DMS79 treated with DMSO at 0.1 percent for 48 hours (cell line): ENCODE measurements at regions not wholly inside any gene's neighbourhood (a gene's known extent, or its start where the extent isn't known, plus 50 kb on each side); places are given as distances from the start of the nearest gene placed in this dataset.
"Not testable (repeated sequence)": the region's sequence is repeated elsewhere in the genome, so short reads cannot be mapped to it uniquely, and the experiment has no call there.

Experiments
- DNase-seq: peaks from one replicate; lab custom pipeline; 2025; lab: John Stamatoyannopoulos, UW

GRCh38 chr2:34294961-34295360, 695.9 kb upstream of the FAM98A start:
- DNase-seq, result no peak

DNA sequence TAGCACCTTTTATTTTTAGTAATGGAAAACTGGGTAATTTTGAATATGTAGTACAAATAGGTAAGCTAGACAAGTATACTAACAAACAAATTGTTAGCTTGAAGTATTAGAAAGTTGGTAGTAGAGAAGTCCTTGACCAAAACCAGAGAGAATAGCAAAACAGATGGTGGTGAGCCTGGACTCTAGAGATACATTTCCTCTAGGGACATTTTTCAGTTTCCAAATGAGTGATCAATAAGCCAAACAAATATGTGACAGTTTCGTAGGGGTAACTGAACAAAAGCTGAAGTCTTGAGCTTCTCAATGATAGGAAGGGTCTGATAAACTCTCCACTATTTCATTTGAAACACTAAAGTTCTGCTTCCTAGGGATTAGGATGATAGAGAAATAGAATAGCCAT, 692.0 kb upstream of the FAM98A start:
- no peak for DNase-seq

- no peak for DNase-seq
Measured at GRCh38 chr2:34288016-34288415, 688.9 kb upstream of the FAM98A start.

- DNase-seq, result no peak
Measured at GRCh38 chr2:34280606-34281005, 681.5 kb upstream of the FAM98A start.

GRCh38 chr2:34266908-34267697, 668.0 kb upstream of the FAM98A start:
- DNase-seq, result no peak

GRCh38 chr2:34261701-34262100, 662.6 kb upstream of the FAM98A start:
- no peak for DNase-seq

DNA sequence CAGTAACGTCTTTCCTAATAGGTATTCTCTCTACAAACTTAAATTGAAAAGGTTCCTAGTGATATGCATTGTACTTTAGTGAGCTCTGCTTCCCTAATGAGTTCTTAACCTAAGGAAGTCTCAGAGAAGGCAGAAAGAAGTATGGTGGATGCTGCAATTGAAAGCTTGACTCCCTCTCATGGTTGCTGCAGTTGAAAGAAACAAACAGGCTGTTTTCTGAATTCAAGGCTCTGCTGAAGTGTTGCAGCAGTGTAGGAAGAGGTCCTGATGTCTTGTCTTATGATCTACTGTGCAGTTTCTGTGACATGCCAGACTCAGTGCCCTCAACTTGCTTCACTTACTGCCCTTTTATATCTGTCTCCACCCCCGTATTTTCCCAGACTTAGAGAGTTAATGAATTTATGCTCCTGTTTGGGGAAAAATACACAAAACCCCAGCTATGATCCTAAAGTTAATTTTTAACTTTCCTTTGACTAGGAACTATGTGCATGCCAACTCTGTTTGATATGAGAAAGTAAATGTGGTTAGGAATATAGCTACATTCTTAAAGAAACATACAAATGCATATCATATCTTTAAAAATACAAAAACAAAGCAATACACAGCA, 655.3 kb upstream of the FAM98A start:
- no peak for DNase-seq

DNA sequence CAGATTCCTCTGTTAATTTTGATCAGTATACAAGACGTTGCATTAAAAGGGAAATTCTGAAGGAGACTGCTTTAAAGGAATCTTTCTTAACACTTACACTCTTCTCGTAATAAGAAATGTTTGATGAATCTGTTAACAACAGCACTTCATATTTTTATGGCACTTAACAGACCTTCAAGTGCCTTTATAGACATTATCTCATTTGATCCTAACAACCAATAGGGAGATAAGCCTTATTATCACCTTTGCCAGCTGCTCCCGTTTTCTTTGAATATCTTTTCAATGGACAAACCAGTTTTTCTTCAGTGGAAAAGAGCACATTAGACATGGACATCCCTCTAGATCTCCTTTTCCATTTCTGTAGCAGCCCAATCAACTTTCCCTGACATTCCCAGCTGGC, 653.0 kb upstream of the FAM98A start:
- DNase-seq, result no peak

DNA sequence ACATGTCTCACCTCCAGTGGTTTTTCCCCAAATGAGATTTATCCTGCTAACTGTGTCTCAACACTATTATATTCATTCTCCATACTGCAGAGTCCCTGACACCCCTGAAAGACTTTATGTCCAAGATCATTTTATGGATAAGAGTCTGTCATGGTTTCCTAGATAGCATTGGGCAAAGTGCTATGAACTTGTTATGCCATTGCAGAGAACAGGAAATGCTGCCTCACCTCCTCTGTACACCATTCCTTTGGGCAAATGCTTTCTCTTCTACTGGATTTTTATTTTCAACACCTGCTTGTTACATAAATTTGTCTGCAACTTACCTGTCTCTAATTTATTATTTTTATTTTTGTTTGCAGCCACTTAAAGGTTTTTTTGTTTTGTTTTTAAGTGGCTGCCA, 652.5 kb upstream of the FAM98A start:
- no peak for DNase-seq

- DNase-seq, result no peak
Measured at GRCh38 chr2:34244195-34244594, 645.1 kb upstream of the FAM98A start.

GRCh38 chr2:34242763-34243123, 643.6 kb upstream of the FAM98A start:
- DNase-seq, result no peak

DNA sequence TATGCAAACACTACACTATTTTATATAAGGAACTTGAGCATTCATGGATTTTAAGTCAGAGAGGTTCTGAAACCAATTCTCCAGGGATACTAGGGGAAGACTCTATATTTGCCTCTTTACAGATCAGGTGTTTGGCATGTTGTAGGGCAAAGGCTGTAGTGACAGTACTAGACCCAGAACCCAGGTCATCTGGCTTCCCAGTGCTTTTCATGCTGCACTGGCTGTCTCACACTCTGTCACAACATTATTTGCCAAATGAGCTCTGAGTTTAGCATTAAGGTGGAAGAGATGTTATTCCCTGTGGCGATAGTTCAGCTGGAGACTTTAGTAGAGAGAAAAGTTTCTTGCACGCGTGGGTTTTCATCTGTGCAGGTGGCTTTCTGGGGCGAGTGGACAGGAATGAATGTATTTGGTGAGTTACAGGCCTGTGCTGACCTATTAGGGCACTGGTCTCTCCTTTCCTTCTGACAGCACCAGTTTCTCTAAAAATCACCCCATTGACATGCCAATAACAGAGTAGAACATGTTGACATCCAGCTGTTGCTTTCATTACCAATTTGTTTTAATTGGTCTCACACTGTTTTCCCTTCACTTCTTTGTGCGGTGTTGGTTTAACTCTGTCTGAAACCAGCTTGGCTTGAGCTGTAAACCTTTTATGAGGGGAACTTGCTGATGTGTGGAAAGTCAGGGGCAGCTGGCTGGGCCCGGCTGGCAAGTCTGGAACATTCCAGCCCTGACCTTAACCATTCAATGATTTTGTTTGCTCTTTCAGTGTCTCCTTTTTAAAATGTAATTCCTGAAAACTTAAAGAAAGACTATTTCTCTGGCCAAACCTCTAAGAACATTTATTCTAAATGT, 643.0 kb upstream of the FAM98A start:
- no peak for DNase-seq

DNA sequence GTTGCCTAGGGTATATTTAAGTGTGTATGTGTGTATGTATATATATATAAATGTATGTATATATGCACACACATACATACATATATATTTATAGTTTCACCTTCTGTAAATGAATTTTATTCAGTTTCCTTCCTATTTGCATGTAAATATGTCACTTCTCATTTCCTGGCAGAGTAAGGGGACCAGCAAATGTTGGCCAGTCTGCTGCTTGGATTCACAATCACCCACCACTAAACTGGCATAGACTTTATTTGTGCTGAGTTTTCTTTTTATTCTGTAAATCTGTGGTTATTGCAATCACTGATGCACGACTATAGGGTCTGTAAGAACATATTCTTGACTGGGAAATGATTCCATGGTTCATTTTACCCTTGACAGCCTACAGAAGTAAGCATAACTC, 640.4 kb upstream of the FAM98A start:
- no peak for DNase-seq

- no peak for DNase-seq
Measured at GRCh38 chr2:34234823-34235222, 635.7 kb upstream of the FAM98A start.

DNA sequence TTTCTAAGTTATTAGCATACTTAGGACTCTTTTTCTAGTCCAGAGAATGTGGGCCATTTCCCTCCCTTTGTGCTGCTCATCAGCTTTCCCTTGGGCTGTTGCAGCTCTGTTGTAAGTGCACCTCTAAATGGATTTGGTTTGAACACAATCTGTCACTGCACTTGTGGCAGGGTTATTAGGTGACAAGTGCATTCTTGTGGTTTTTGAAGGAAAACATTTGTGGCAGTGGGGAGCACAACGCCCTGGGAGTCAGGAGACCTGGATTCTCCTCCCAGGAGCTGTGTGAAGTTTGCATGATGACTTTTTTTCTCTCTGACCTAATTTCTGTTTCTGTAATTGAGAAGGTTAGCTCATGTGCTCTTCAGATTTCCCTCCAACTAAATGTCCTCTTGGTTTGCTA, 630.9 kb upstream of the FAM98A start:
- DNase-seq, result no peak

- no peak for DNase-seq
Measured at GRCh38 chr2:34215174-34215573, 616.1 kb upstream of the FAM98A start.

DNA sequence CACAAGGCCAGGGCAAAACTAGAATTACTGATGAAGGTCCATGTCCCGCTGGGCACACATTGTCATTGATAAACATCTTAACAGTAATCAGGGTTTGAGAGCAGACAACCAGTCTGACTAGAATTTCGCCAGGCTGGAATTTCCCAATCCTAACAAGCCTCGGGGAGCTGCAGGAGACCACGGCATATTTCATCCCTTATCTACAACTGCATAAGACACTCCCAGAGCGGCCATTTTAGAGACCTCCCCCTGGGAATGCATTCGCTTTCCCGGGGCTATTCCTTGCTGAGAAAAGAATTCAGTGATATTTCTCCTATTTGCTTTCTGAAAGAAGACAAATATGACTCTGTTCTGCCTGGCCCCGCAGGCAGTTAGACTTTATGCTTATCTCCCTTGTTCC, 611.3 kb upstream of the FAM98A start:
- DNase-seq, result not testable (repeated sequence)

- no peak for DNase-seq
Measured at GRCh38 chr2:34204560-34204959, 605.5 kb upstream of the FAM98A start.

- DNase-seq, result no peak
Measured at GRCh38 chr2:34201099-34201498, 602.0 kb upstream of the FAM98A start.

GRCh38 chr2:34199971-34200370, 600.9 kb upstream of the FAM98A start:
- no peak for DNase-seq

GRCh38 chr2:34193164-34193563, 594.1 kb upstream of the FAM98A start:
- no peak for DNase-seq

- no peak for DNase-seq
Measured at GRCh38 chr2:34188464-34189303, 589.6 kb upstream of the FAM98A start.
